GM12878 (cell line): ENCODE measurements at regions not wholly inside any gene's neighbourhood (a gene's known extent, or its start where the extent isn't known, plus 50 kb on each side); places are given as distances from the start of the nearest gene placed in this dataset.

Source experiments
- BCLAF1 ChIP-seq: fragments of 450-650 bp; IDR thresholded peaks from 2 replicates; pipeline ENCODE4 v1.6.1; 2017; ENCODE audit warnings: antibody characterized with exemption, mild to moderate bottlenecking, moderate library complexity
- POU2F2 ChIP-seq: IDR thresholded peaks from 3 replicates; pipeline ENCODE4 v1.6.1; 2011; ENCODE audit warnings: low read depth, mild to moderate bottlenecking, low read length, borderline replicate concordance
- RFX5 ChIP-seq: IDR thresholded peaks from 2 replicates; pipeline ENCODE4 v1.6.1; 2011; ENCODE audit warnings: low read depth, low read length, improper control_type of control experiment
- SP1 ChIP-seq: IDR thresholded peaks from one replicate; pipeline ENCODE4 v1.6.1; 2011; ENCODE audit warnings: low read depth, low read length
- SRF ChIP-seq, 2 experiments: IDR thresholded peaks; 2 replicates each; pipeline ENCODE4 v1.6.1; 2011; ENCODE audit warnings: low read depth in 2 of 2, low read length in 2 of 2, mild to moderate bottlenecking in 1 of 2, moderate library complexity in 1 of 2
- TF ChIP-seq, protein P1 (sequence below): fragments of 450-650 bp; formaldehyde crosslinking; IDR thresholded peaks from 2 replicates; pipeline ENCODE4 v1.5.0; 2022; ENCODE audit warnings: mild to moderate bottlenecking, missing genetic modification characterization
- TF ChIP-seq, protein P2 (sequence below): fragments of 450-650 bp; conservative IDR thresholded peaks from 2 replicates; pipeline ENCODE4 v1.6.1; 2017; ENCODE audit warnings: mild to moderate bottlenecking, moderate library complexity

- TF ChIP-seq, protein P1, sequence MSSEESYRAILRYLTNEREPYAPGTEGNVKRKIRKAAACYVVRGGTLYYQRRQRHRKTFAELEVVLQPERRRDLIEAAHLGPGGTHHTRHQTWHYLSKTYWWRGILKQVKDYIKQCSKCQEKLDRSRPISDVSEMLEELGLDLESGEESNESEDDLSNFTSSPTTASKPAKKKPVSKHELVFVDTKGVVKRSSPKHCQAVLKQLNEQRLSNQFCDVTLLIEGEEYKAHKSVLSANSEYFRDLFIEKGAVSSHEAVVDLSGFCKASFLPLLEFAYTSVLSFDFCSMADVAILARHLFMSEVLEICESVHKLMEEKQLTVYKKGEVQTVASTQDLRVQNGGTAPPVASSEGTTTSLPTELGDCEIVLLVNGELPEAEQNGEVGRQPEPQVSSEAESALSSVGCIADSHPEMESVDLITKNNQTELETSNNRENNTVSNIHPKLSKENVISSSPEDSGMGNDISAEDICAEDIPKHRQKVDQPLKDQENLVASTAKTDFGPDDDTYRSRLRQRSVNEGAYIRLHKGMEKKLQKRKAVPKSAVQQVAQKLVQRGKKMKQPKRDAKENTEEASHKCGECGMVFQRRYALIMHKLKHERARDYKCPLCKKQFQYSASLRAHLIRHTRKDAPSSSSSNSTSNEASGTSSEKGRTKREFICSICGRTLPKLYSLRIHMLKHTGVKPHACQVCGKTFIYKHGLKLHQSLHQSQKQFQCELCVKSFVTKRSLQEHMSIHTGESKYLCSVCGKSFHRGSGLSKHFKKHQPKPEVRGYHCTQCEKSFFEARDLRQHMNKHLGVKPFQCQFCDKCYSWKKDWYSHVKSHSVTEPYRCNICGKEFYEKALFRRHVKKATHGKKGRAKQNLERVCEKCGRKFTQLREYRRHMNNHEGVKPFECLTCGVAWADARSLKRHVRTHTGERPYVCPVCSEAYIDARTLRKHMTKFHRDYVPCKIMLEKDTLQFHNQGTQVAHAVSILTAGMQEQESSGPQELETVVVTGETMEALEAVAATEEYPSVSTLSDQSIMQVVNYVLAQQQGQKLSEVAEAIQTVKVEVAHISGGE (CRISPR knock-in tag), result no peak
- TF ChIP-seq BCLAF1 (no peak), SP1 (no peak), RFX5 (no peak), POU2F2 (no peak), SRF (IDR thresholded peaks at IDR 0.05; ENCODE audit: low read depth in 2 of 2, low read length in 2 of 2) (no peak)
- TF ChIP-seq, protein P2, sequence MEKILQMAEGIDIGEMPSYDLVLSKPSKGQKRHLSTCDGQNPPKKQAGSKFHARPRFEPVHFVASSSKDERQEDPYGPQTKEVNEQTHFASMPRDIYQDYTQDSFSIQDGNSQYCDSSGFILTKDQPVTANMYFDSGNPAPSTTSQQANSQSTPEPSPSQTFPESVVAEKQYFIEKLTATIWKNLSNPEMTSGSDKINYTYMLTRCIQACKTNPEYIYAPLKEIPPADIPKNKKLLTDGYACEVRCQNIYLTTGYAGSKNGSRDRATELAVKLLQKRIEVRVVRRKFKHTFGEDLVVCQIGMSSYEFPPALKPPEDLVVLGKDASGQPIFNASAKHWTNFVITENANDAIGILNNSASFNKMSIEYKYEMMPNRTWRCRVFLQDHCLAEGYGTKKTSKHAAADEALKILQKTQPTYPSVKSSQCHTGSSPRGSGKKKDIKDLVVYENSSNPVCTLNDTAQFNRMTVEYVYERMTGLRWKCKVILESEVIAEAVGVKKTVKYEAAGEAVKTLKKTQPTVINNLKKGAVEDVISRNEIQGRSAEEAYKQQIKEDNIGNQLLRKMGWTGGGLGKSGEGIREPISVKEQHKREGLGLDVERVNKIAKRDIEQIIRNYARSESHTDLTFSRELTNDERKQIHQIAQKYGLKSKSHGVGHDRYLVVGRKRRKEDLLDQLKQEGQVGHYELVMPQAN, result no peak
These were observed 391.4 kb downstream of the TEX13C start (continued) for GRCh38 chrX:125711103-125711502.
